Hepatocyte (in vitro differentiated cells): ENCODE measurements at regions not wholly inside any gene's neighbourhood (a gene's known extent, or its start where the extent isn't known, plus 50 kb on each side); places are given as distances from the start of the nearest gene placed in this dataset.

Experiments
- DNase-seq: peaks from one replicate; pipeline ENCODE4 v3.0.0-alpha.2; 2016; ENCODE audit warnings: low spot score
- H2AFZ ChIP-seq: fragments of 200-600 bp; sonication (generic); 2 replicates; pipeline ENCODE4 v1.6.0; 2016; ENCODE audit warnings: antibody characterized with exemption, mild to moderate bottlenecking
- H3K27ac ChIP-seq: fragments of 200-600 bp; sonication (generic); 2 replicates; pipeline ENCODE4 v1.5.1; 2016; ENCODE audit warnings: mild to moderate bottlenecking
- H3K27me3 ChIP-seq: fragments of 200-600 bp; sonication (generic); 2 replicates; pipeline ENCODE4 v1.6.1; 2016
- H3K36me3 ChIP-seq: fragments of 200-600 bp; sonication (generic); replicated peaks from 2 replicates; pipeline ENCODE4 v1.5.1; 2016; ENCODE audit warnings: low read depth; ENCODE audit not compliant: insufficient read depth
- H3K4me1 ChIP-seq: fragments of 200-600 bp; sonication (generic); 2 replicates; pipeline ENCODE4 v1.5.1; 2016; ENCODE audit warnings: mild to moderate bottlenecking, moderate library complexity; ENCODE audit not compliant: insufficient read depth
- H3K4me2 ChIP-seq: fragments of 200-600 bp; sonication (generic); 2 replicates; pipeline ENCODE4 v1.6.0; 2016
- H3K4me3 ChIP-seq: fragments of 200-600 bp; sonication (generic); 2 replicates; pipeline ENCODE4 v1.5.1; 2016; ENCODE audit warnings: mild to moderate bottlenecking
- H3K79me2 ChIP-seq: fragments of 200-600 bp; sonication (generic); 2 replicates; pipeline ENCODE4 v1.6.0; 2017; ENCODE audit warnings: mild to moderate bottlenecking
- H3K9me2 ChIP-seq: fragments of 200-600 bp; sonication (generic); replicated peaks from 2 replicates; pipeline ENCODE4 v1.6.0; 2017; ENCODE audit warnings: mild to moderate bottlenecking; ENCODE audit not compliant: insufficient read depth
- H3K9me3 ChIP-seq: fragments of 200-600 bp; sonication (generic); 2 replicates; pipeline ENCODE4 v1.5.1; 2016; ENCODE audit warnings: low read depth, mild to moderate bottlenecking
- H4K20me1 ChIP-seq: fragments of 200-600 bp; sonication (generic); 2 replicates; pipeline ENCODE4 v1.6.0; 2016; ENCODE audit warnings: mild to moderate bottlenecking; ENCODE audit not compliant: insufficient read depth, poor library complexity, severe bottlenecking
- EZH2 ChIP-seq: fragments of 200-600 bp; sonication (generic); IDR thresholded peaks from 2 replicates; pipeline ENCODE4 v1.6.1; 2016; ENCODE audit warnings: antibody characterized with exemption, mild to moderate bottlenecking, borderline replicate concordance
- EZH2phosphoT487 ChIP-seq: fragments of 200-600 bp; sonication (generic); IDR thresholded peaks from one replicate; pipeline ENCODE4 v1.6.1; 2018; ENCODE audit warnings: antibody characterized with exemption, mild to moderate bottlenecking, low read depth, moderate library complexity; ENCODE audit not compliant: unreplicated experiment, severe bottlenecking
- WGBS: methylation state at CpG from one replicate; pipeline ENCODE4 v1.1.6; 2016; ENCODE audit warnings: low lambda C conversion rate; ENCODE audit errors: missing lambda C conversion rate; 5-methylcytosine and 5-hydroxymethylcytosine counted together
- TF ChIP-seq, protein P1 (sequence below): fragments of 200-600 bp; sonication (generic); IDR thresholded peaks from 2 replicates; pipeline ENCODE4 v1.5.1; 2016; ENCODE audit warnings: antibody characterized with exemption, mild to moderate bottlenecking; ENCODE audit not compliant: poor library complexity

GRCh38 chr10:123475466-123475865, 190.7 kb upstream of the GPR26 start:
- no peak overlapping the region for H3K27ac ChIP-seq
- TF ChIP-seq, protein P1, sequence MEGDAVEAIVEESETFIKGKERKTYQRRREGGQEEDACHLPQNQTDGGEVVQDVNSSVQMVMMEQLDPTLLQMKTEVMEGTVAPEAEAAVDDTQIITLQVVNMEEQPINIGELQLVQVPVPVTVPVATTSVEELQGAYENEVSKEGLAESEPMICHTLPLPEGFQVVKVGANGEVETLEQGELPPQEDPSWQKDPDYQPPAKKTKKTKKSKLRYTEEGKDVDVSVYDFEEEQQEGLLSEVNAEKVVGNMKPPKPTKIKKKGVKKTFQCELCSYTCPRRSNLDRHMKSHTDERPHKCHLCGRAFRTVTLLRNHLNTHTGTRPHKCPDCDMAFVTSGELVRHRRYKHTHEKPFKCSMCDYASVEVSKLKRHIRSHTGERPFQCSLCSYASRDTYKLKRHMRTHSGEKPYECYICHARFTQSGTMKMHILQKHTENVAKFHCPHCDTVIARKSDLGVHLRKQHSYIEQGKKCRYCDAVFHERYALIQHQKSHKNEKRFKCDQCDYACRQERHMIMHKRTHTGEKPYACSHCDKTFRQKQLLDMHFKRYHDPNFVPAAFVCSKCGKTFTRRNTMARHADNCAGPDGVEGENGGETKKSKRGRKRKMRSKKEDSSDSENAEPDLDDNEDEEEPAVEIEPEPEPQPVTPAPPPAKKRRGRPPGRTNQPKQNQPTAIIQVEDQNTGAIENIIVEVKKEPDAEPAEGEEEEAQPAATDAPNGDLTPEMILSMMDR, result no peak
- no peak for TF ChIP-seq EZH2
- no peak for TF ChIP-seq EZH2phosphoT487
- H3K4me2 ChIP-seq, result no peak overlapping the region
- no peaks in the 10 kb centered on the region for H3K36me3 ChIP-seq
- H3K79me2 ChIP-seq, result no peaks in the 10 kb centered on the region
- H4K20me1 ChIP-seq, result no peaks in the 10 kb centered on the region
- peaks cover 9% of the 10 kb centered on the region for H3K27me3 ChIP-seq
- DNase-seq, result peak; percentile 53
- H2AFZ ChIP-seq, result no peak overlapping the region
- no peaks in the 10 kb centered on the region for H3K9me2 ChIP-seq
- no peaks in the 10 kb centered on the region for H3K9me3 ChIP-seq
- no peak overlapping the region for H3K4me3 ChIP-seq
- 6% methylated on average over 2 of the region's 2 CpGs for WGBS
- H3K4me1 ChIP-seq, result peaks cover 17% of the 10 kb centered on the region

DNA sequence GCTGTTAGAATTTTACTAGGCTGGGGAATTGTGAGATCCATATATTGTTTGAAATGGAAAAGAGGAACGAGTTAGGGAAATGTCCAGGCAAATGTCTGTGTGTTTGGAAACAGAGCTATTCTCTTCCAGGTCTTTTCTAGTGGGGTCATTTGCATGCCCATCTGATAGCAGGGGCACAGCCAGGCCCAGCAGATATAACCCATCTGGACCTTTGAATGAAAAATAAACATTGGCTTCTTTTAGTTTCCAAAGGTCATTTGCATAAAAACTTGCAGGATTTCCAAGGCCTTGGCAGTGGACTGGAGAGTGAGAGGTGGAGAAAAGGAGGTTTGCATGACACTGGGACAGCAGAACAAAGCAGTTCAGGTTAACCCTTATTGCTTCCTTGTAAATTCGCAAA, 188.0 kb upstream of the GPR26 start:
- Histone ChIP-seq H2AFZ (no peak overlapping the region), H3K79me2 (no peaks in the 10 kb centered on the region), H3K9me3 (no peaks in the 10 kb centered on the region), H3K27me3 (no peaks in the 10 kb centered on the region), H3K36me3 (no peaks in the 10 kb centered on the region), H3K9me2 (no peaks in the 10 kb centered on the region), H3K27ac (no peak overlapping the region), H3K4me1 (peaks cover 17% of the 10 kb centered on the region), H3K4me2 (no peak overlapping the region), H4K20me1 (no peaks in the 10 kb centered on the region), H3K4me3 (no peak overlapping the region)
- TF ChIP-seq EZH2phosphoT487 (no peak), EZH2 (no peak)
- TF ChIP-seq, protein P1, result no peak
- WGBS, result 49% methylated on average over 2 of the region's 2 CpGs
- no peak for DNase-seq

GRCh38 chr10:123479640-123480039, 186.5 kb upstream of the GPR26 start:
- Histone ChIP-seq H3K27me3 (no peaks in the 10 kb centered on the region), H2AFZ (no peak overlapping the region), H3K27ac (no peak overlapping the region), H3K36me3 (no peaks in the 10 kb centered on the region), H3K4me1 (peaks cover 17% of the 10 kb centered on the region), H3K4me2 (no peak overlapping the region), H3K79me2 (no peaks in the 10 kb centered on the region), H3K9me2 (no peaks in the 10 kb centered on the region), H3K9me3 (no peaks in the 10 kb centered on the region), H3K4me3 (no peak overlapping the region), H4K20me1 (no peaks in the 10 kb centered on the region)
- WGBS, result 42% methylated on average over 4 of the region's 4 CpGs
- TF ChIP-seq EZH2phosphoT487 (no peak), EZH2 (no peak)
- TF ChIP-seq, protein P1, result no peak
- no peak for DNase-seq

- no peaks in the 10 kb centered on the region for H4K20me1 ChIP-seq
- WGBS, result 100% methylated on average over 4 of the region's 4 CpGs
Measured at GRCh38 chr10:123480344-123480743, 185.8 kb upstream of the GPR26 start.

More at GRCh38 chr10:123480344-123480743, 185.8 kb upstream of the GPR26 start:
- TF ChIP-seq, protein P1, result no peak
- TF ChIP-seq EZH2phosphoT487 (no peak), EZH2 (no peak)
- Histone ChIP-seq H2AFZ (no peak overlapping the region), H3K4me1 (peaks cover 17% of the 10 kb centered on the region), H3K9me2 (no peaks in the 10 kb centered on the region), H3K36me3 (no peaks in the 10 kb centered on the region), H3K4me3 (no peak overlapping the region), H3K79me2 (no peaks in the 10 kb centered on the region), H3K4me2 (no peak overlapping the region), H3K27me3 (no peaks in the 10 kb centered on the region), H3K9me3 (no peaks in the 10 kb centered on the region), H3K27ac (no peak overlapping the region)
- no peak for DNase-seq
